Osteoblast (primary cell): ENCODE measurements at regions not wholly inside any gene's neighbourhood (a gene's known extent, or its start where the extent isn't known, plus 50 kb on each side); places are given as distances from the start of the nearest gene placed in this dataset.

ENCODE experiments used
- DNase-seq: peaks from one replicate; pipeline ENCODE4 v3.0.0; 2011; ENCODE audit warnings: low spot score, mixed read lengths; ENCODE audit not compliant: insufficient read length; ENCODE audit errors: missing footprints
- H2AFZ ChIP-seq: 2 replicates; pipeline ENCODE4 v1.6.0; 2011; ENCODE audit warnings: mild to moderate bottlenecking, low read length
- H3K27ac ChIP-seq: 2 replicates; pipeline ENCODE4 v1.5.1; 2011; ENCODE audit warnings: mild to moderate bottlenecking, low read depth, low read length, moderate library complexity
- H3K27me3 ChIP-seq: 2 replicates; pipeline ENCODE4 v1.6.0; 2012; ENCODE audit warnings: mild to moderate bottlenecking, control low read depth, inconsistent platforms, low read length, moderate library complexity; ENCODE audit not compliant: insufficient read depth
- H3K36me3 ChIP-seq: 2 replicates; pipeline ENCODE4 v1.5.1; 2011; ENCODE audit warnings: mild to moderate bottlenecking, low read length, control low read depth, moderate library complexity; ENCODE audit not compliant: insufficient read depth
- H3K4me1 ChIP-seq: 2 replicates; pipeline ENCODE4 v1.5.1; 2011; ENCODE audit warnings: mild to moderate bottlenecking, low read length, control low read depth, moderate library complexity; ENCODE audit not compliant: insufficient read depth
- H3K4me2 ChIP-seq: 2 replicates; pipeline ENCODE4 v1.6.0; 2011; ENCODE audit warnings: mild to moderate bottlenecking, low read length; ENCODE audit not compliant: insufficient read depth
- H3K4me3 ChIP-seq: fragments of 200-600 bp; sonication (generic); 3 replicates; pipeline ENCODE4 v1.5.1; 2012; ENCODE audit warnings: mild to moderate bottlenecking, low read length, inconsistent platforms; ENCODE audit not compliant: insufficient read depth
- H3K79me2 ChIP-seq: 2 replicates; pipeline ENCODE4 v1.6.0; 2012; ENCODE audit warnings: mild to moderate bottlenecking, low read length, control low read depth, inconsistent platforms; ENCODE audit not compliant: insufficient read depth
- H3K9me3 ChIP-seq: 2 replicates; pipeline ENCODE4 v1.5.1; 2011; ENCODE audit warnings: low read depth, low read length, control low read depth
- H4K20me1 ChIP-seq: 2 replicates; pipeline ENCODE4 v1.6.0; 2012; ENCODE audit warnings: mild to moderate bottlenecking, low read length, control low read depth; ENCODE audit not compliant: insufficient read depth
- TF ChIP-seq, protein P1 (sequence below): IDR thresholded peaks from 2 replicates; pipeline ENCODE4 v1.5.1; 2011; ENCODE audit warnings: mild to moderate bottlenecking, low read depth, low read length, moderate library complexity; ENCODE audit errors: extremely low read depth

DNA sequence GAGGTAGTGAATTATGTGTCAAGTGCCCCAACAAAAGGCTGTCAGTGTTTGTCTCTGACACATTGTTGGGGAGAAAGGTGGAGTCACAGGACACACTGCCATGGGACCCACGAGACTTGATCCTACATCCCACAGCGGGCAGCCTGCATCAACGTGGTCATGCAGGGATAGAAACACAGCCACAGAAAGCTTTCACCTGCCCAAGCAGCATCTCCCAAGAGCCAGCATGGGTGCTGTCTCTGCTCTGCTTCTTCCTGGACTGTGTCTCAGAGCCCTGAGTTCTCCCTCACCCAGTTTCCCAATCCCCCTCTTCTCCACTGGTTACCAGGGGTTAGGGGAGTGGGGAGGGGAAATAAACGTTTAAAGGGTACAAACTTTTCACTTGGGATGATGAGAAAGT is 97.2 kb downstream of the VPREB1 start:
- no peaks in the 10 kb centered on the region for H3K36me3 ChIP-seq
- H3K4me2 ChIP-seq, result no peak overlapping the region
- H3K9me3 ChIP-seq, result no peaks in the 10 kb centered on the region
- H3K4me1 ChIP-seq, result no peaks in the 10 kb centered on the region
- TF ChIP-seq, protein P1, sequence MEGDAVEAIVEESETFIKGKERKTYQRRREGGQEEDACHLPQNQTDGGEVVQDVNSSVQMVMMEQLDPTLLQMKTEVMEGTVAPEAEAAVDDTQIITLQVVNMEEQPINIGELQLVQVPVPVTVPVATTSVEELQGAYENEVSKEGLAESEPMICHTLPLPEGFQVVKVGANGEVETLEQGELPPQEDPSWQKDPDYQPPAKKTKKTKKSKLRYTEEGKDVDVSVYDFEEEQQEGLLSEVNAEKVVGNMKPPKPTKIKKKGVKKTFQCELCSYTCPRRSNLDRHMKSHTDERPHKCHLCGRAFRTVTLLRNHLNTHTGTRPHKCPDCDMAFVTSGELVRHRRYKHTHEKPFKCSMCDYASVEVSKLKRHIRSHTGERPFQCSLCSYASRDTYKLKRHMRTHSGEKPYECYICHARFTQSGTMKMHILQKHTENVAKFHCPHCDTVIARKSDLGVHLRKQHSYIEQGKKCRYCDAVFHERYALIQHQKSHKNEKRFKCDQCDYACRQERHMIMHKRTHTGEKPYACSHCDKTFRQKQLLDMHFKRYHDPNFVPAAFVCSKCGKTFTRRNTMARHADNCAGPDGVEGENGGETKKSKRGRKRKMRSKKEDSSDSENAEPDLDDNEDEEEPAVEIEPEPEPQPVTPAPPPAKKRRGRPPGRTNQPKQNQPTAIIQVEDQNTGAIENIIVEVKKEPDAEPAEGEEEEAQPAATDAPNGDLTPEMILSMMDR, result no peak
- H3K27me3 ChIP-seq, result peaks cover 15% of the 10 kb centered on the region
- H4K20me1 ChIP-seq, result no peaks in the 10 kb centered on the region
- no peak overlapping the region for H3K27ac ChIP-seq
- no peak for DNase-seq
- no peak overlapping the region for H2AFZ ChIP-seq
- H3K79me2 ChIP-seq, result no peaks in the 10 kb centered on the region
- no peak overlapping the region for H3K4me3 ChIP-seq

DNA sequence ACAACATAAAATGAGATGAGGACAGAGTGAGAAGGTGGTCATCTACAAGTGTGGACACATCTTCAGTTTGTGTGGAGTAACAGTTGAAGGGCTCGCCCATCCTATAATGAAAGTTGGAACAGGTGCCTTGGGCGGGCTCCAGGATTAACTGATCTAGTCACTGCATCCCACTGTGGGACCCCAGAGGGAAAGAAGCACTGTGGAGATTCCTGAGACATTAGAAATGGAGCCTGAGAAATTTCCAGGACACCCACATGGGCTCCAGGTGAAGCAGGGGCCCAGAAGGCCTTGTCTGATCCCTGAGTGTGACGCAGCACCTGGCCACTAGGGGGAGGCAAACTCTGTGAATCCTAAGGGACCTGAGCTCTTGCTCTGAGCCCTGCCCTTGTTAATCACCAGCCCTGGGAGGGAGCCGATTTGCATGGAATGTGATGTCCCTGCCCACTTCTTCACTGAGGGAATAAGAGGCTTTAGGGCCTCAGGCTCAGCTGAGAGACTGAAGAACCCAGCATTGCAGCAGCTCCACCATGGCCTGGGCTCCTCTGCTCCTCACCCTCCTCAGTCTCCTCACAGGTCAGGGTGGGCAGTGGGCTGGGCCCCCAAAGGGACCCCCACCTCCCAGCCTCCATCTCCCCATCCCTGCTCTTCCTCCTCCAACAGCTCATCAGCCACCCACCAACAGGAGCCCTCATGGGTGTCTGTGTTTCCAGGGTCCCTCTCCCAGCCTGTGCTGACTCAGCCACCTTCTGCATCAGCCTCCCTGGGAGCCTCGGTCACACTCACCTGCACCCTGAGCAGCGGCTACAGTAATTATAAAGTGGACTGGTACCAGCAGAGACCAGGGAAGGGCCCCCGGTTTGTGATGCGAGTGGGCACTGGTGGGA is 98.4 kb downstream of the VPREB1 start:
- no peaks in the 10 kb centered on the region for H3K4me1 ChIP-seq
- TF ChIP-seq, protein P1, result peak; percentile 73
- H4K20me1 ChIP-seq, result no peaks in the 10 kb centered on the region
- H3K9me3 ChIP-seq, result no peaks in the 10 kb centered on the region
- no peak overlapping the region for H3K4me2 ChIP-seq
- no peak overlapping the region for H3K27ac ChIP-seq
- no peaks in the 10 kb centered on the region for H3K36me3 ChIP-seq
- H3K4me3 ChIP-seq, result no peak overlapping the region
- no peaks in the 10 kb centered on the region for H3K79me2 ChIP-seq
- no peak overlapping the region for H2AFZ ChIP-seq
- no peak for DNase-seq
- H3K27me3 ChIP-seq, result peaks cover 20% of the 10 kb centered on the region

DNA sequence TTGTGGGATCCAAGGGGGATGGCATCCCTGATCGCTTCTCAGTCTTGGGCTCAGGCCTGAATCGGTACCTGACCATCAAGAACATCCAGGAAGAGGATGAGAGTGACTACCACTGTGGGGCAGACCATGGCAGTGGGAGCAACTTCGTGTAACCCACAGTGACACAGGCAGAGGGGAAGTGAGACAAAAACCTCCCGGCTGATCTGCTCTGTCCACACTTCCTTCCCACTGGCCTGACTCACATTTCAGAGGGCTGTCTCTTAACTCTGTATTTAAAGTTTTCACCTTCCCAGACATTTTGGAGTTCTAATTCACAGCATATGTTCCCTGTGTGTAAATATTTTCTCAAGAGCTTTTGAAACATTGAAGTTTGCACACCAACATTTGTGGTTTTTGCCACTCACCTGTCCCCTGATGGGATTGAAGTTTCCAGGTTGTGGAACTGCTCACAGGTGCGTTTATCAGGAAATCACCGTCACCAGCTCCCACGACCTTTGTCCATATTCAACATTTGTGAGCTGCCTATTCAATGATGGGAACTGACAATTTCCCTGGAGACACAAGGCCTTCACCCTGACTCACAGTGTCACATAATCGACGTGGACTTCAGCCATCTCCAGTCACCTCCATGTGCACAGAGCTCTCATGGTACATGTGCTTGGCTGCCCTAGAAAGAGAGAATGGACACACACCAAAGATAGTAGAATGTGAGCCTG is 99.2 kb downstream of the VPREB1 start:
- Histone ChIP-seq H3K4me1 (no peaks in the 10 kb centered on the region), H3K27me3 (peaks cover 23% of the 10 kb centered on the region), H3K4me3 (no peak overlapping the region), H4K20me1 (no peaks in the 10 kb centered on the region), H3K4me2 (no peak overlapping the region), H3K79me2 (no peaks in the 10 kb centered on the region), H3K9me3 (no peaks in the 10 kb centered on the region), H3K27ac (no peak overlapping the region), H3K36me3 (no peaks in the 10 kb centered on the region), H2AFZ (no peak overlapping the region)
- TF ChIP-seq, protein P1, result no peak
- no peak for DNase-seq

DNA sequence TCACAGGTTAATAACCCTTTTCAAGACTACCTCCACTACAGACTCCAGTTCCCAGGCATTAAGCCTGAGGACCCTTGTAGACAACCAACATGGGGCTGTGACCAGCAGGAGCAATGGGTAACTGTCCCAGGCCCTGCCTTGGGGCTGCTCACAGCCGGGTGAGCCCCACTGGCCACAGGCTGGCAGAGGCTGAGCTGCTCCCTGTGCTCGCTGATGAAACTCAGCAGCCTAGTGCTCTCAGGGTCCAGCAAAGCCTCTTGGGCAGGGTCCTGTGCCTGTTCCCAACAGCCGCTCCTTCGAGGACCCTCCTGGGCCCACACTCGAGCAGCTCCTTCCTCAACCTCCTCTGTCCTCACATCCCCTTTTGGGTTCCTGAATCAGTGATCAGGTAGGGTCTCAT is 99.8 kb downstream of the VPREB1 start:
- Histone ChIP-seq H3K27ac (no peak overlapping the region), H3K4me2 (no peak overlapping the region), H3K4me3 (no peak overlapping the region), H3K27me3 (peaks cover 26% of the 10 kb centered on the region), H3K79me2 (no peaks in the 10 kb centered on the region), H4K20me1 (no peaks in the 10 kb centered on the region), H2AFZ (no peak overlapping the region), H3K9me3 (no peaks in the 10 kb centered on the region), H3K36me3 (no peaks in the 10 kb centered on the region), H3K4me1 (no peaks in the 10 kb centered on the region)
- no peak for DNase-seq
- TF ChIP-seq, protein P1, result no peak
